K562 (cell line): ENCODE measurements at regions not wholly inside any gene's neighbourhood (a gene's known extent, or its start where the extent isn't known, plus 50 kb on each side); places are given as distances from the start of the nearest gene placed in this dataset.

Experiments used
- AFF1 ChIP-seq, 2 experiments: fragments of 450-650 bp; IDR thresholded peaks; 2 replicates each; pipeline ENCODE4 v1.6.1; 2018; ENCODE audit warnings: mild to moderate bottlenecking in 2 of 2, low read depth in 1 of 2; ENCODE audit not compliant: partially characterized antibody in 2 of 2
- CREB3 ChIP-seq: fragments of 450-650 bp; conservative IDR thresholded peaks from 2 replicates; pipeline ENCODE4 v1.6.1; 2016; ENCODE audit warnings: missing genetic modification characterization, low read depth, mild to moderate bottlenecking, missing compliant biosample characterization, moderate library complexity
- CTCF ChIP-seq, 3 experiments: IDR thresholded peaks in 2 of 3; conservative IDR thresholded peaks in 1 of 3; 2 replicates each; pipeline ENCODE4 v1.5.1; 2011 to 2012; ENCODE audit warnings: low read length in 3 of 3, mild to moderate bottlenecking in 3 of 3, control low read depth in 2 of 3, improper control_type of control experiment in 1 of 3, inconsistent platforms in 1 of 3, low read depth in 1 of 3, mixed read lengths in 1 of 3, moderate library complexity in 1 of 3; ENCODE audit not compliant: insufficient read depth in 2 of 3
- DNMT1 ChIP-seq: fragments of 450-650 bp; IDR thresholded peaks from 2 replicates; pipeline ENCODE4 v1.6.1; 2016; ENCODE audit warnings: antibody characterized with exemption, mild to moderate bottlenecking
- ELF1 ChIP-seq: fragments of 200-800 bp; sonication (Bioruptor generic); IDR thresholded peaks from 2 replicates; pipeline ENCODE4 v1.6.1; 2016; ENCODE audit warnings: missing genetic modification characterization, missing compliant biosample characterization
- HMG20A ChIP-seq: fragments of 450-650 bp; formaldehyde crosslinking; conservative IDR thresholded peaks from 2 replicates; pipeline ENCODE4 v1.4.0; 2020; ENCODE audit warnings: mild to moderate bottlenecking, mixed read lengths
- SRF ChIP-seq, 2 experiments: fragments of 250-450, 450-650 bp in 1 of 2; sonication (Bioruptor Pico) in 1 of 2; sonication (generic) in 1 of 2; formaldehyde crosslinking; IDR thresholded peaks; 2 replicates each; pipeline versions ENCODE4 v1.5.0 to v1.5.1; 2020 to 2022; ENCODE audit warnings: mild to moderate bottlenecking in 1 of 2, missing genetic modification reagents in 1 of 2
- TCF7L2 ChIP-seq: fragments of 150-350 bp; IDR thresholded peaks from 2 replicates; pipeline ENCODE4 v1.6.1; 2016; ENCODE audit warnings: low read depth, mild to moderate bottlenecking, low read length, moderate library complexity
- ZNF76 ChIP-seq: fragments of 250-450 bp; sonication (Bioruptor Pico); IDR thresholded peaks from 2 replicates; pipeline ENCODE4 v1.4.0; 2020; ENCODE audit warnings: mild to moderate bottlenecking, moderate library complexity, borderline replicate concordance
- TF ChIP-seq, protein P1 (sequence below): sonication (generic); formaldehyde crosslinking; IDR thresholded peaks from 2 replicates; pipeline ENCODE4 v1.8.0; 2022; ENCODE audit warnings: missing genetic modification reagents, mild to moderate bottlenecking, borderline replicate concordance

GRCh38 chr13:34553376-34553775 is 388.7 kb upstream of the NBEA start:
- TF ChIP-seq AFF1 (IDR thresholded peaks at IDR 0.05; ENCODE audit: low read depth in 1 of 2, partially characterized antibody in 2 of 2) (no peak), DNMT1 (no peak), ZNF76 (CRISPR knock-in tag) (no peak), CTCF (IDR thresholded peaks at IDR 0.05 in 2 of 3, conservative IDR thresholded peaks at IDR 0.05 in 1 of 3; ENCODE audit: insufficient read depth in 2 of 3, low read depth in 1 of 3, low read length in 3 of 3) (no peak), CREB3 (tag) (no peak), SRF (CRISPR knock-in tag; IDR thresholded peaks at IDR 0.05) (no peak), ELF1 (no peak), HMG20A (no peak), TCF7L2 (no peak)
- TF ChIP-seq, protein P1, sequence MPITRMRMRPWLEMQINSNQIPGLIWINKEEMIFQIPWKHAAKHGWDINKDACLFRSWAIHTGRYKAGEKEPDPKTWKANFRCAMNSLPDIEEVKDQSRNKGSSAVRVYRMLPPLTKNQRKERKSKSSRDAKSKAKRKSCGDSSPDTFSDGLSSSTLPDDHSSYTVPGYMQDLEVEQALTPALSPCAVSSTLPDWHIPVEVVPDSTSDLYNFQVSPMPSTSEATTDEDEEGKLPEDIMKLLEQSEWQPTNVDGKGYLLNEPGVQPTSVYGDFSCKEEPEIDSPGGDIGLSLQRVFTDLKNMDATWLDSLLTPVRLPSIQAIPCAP (CRISPR knock-in tag) = no peak
